ENCODE measurements at regions not wholly inside any gene's neighbourhood (a gene's known extent, or its start where the extent isn't known, plus 50 kb on each side); places are given as distances from the start of the nearest gene placed in this dataset.

GRCh38 chr10:33869481-33869880 is 535.0 kb upstream of the NRP1 start:
- TF ChIP-seq CTCF (IDR thresholded peaks at IDR 0.05) (no peak), POLR2AphosphoS5 (IDR thresholded peaks at IDR 0.05) (no peak), POLR2A (IDR thresholded peaks at IDR 0.05) (no peak)
